Inflammatory macrophage treated with lipopolysaccharide for 4 hours (primary cell): ENCODE measurements at regions not wholly inside any gene's neighbourhood (a gene's known extent, or its start where the extent isn't known, plus 50 kb on each side); places are given as distances from the start of the nearest gene placed in this dataset.

Experiments used
- DNase-seq: peaks from one replicate; pipeline ENCODE4 v3.0.0-alpha.2; 2020

DNA sequence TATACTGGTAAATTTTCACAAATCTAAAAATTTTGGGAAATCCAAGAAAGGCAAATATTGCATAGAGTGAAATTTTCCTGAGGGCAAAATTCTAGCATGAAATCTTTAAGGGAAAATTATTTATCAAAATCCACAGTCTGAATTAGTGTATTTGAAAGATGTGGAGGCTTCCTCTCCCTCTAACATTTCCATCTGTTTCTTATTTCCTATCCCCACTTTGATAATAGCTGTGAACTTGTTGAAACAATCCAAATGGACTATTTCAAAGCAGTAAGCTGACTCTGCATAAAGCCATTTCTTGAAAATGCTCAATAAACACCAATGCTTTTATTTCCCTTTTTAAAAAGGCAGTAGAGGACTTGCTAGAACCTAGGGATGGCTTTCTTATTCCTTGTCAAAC lies 107.3 kb upstream of the PABPC4L start:
- no peak for DNase-seq

DNA sequence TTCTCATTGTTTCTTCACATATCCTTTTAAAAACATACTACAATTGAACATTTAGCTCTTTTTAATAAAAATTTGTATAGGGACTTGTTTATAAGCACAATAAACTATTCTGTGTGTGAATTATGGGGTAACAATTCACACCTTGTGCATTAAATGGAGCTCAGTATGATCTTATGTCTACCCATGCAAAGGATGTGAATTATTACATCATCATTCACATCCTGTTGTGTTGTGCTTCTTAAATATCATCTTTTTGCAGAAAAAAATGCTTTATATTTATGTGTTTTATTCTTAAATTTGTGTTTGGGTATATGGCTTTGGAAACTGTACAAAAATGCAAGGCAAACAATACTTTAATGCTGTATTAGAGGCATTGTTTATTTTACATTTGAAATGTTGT lies 96.7 kb upstream of the PABPC4L start:
- DNase-seq: no peak

DNA sequence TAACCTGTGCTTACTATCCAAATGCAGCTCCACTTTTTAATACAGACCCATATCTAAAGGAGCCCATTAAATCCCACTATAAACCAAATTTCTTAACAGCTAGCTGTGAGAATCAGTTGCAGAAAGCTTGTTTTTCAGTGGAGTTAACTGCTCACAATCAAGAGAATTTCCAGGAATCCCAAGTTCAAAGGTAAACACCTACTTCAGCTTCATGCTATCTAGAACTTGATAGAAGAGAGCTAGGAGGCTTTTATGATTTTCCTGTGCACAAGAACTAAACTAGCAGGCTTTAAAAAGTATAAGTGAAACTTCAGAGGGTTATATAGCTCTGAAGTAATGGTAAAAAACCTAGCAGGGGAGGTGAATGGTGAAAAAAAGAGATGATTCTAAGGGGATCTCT lies 96.2 kb upstream of the PABPC4L start:
- DNase-seq: no peak

DNA sequence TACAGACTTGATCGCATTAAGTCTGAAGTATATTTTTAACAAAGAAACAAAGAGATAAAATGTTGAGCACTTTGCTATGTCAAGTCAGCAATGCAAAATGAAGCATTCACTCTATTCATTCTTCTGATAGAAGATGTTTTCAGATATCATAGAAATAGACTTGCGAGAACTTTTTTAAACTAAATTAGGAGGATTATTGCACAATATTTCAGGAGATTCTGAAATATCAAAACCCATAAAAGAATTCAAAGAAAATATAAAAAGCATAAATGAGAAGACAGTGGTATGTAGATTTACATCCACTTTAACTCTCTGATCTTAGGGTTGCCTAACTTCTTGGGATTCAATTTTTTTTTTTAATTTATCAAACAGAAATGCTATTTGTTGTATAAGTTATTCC lies 81.1 kb upstream of the PABPC4L start:
- no peak for DNase-seq

DNA sequence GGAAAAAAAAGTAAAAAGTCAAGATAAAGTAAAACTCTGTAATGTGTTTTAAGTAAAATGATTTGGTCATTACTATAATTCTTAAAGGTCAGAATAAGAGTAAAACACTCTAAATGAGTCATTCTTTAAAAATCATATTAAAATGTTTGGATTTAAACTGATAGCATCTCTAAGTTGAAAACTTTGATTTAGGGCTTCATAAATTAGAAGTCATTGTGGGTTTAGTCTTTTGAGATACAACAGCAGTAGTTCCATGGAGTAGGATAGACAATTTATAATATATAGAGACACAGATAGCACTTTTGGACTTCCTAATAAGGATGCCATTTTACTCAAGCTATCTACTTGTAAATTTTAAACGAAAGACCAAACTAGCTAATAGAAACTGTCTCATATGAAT lies 77.1 kb upstream of the PABPC4L start:
- no peak for DNase-seq

- DNase-seq: no peak
Observed at GRCh38 chr4:134276476-134276875, 74.9 kb upstream of the PABPC4L start.

GRCh38 chr4:134260126-134260525 lies 58.5 kb upstream of the PABPC4L start:
- DNase-seq: no peak
